WI38 (cell line): ENCODE measurements at regions not wholly inside any gene's neighbourhood (a gene's known extent, or its start where the extent isn't known, plus 50 kb on each side); places are given as distances from the start of the nearest gene placed in this dataset.

Experiments used
- H3K4me3 ChIP-seq: 2 replicates; pipeline ENCODE4 v1.5.1; 2011; ENCODE audit warnings: low read depth, mild to moderate bottlenecking, control low read depth, low read length
- CTCF ChIP-seq: IDR thresholded peaks from 2 replicates; pipeline ENCODE4 v1.5.1; 2012; ENCODE audit warnings: low read depth, mild to moderate bottlenecking, control low read depth, low read length

GRCh38 chr16:81148277-81148676 is 52.1 kb upstream of the GCSH start:
- no peak for TF ChIP-seq CTCF
- H3K4me3 ChIP-seq = no peak overlapping the region
